Ishikawa (cell line): ENCODE measurements at regions not wholly inside any gene's neighbourhood (a gene's known extent, or its start where the extent isn't known, plus 50 kb on each side); places are given as distances from the start of the nearest gene placed in this dataset.

Experiments
- CEBPB ChIP-seq: IDR thresholded peaks from 2 replicates; pipeline ENCODE4 v1.6.1; 2012
- CREB1 ChIP-seq: IDR thresholded peaks from 2 replicates; pipeline ENCODE4 v1.6.1; 2012; ENCODE audit warnings: low read depth
- EGR1 ChIP-seq: IDR thresholded peaks from 2 replicates; pipeline ENCODE4 v1.6.1; 2012
- EP300 ChIP-seq: IDR thresholded peaks from 2 replicates; pipeline ENCODE4 v1.6.1; 2012; ENCODE audit warnings: borderline replicate concordance
- FOXM1 ChIP-seq: IDR thresholded peaks from 2 replicates; pipeline ENCODE4 v1.6.1; 2012; ENCODE audit warnings: low read depth, borderline replicate concordance
- MAX ChIP-seq: IDR thresholded peaks from 2 replicates; pipeline ENCODE4 v1.6.1; 2012
- NFIC ChIP-seq: IDR thresholded peaks from 2 replicates; pipeline ENCODE4 v1.6.1; 2012
- RAD21 ChIP-seq: IDR thresholded peaks from 2 replicates; pipeline ENCODE4 v1.6.1; 2012; ENCODE audit warnings: low read depth
- REST ChIP-seq: IDR thresholded peaks from 2 replicates; pipeline ENCODE4 v1.6.1; 2012; ENCODE audit warnings: low read depth, mild to moderate bottlenecking
- TAF1 ChIP-seq: IDR thresholded peaks from 2 replicates; pipeline ENCODE4 v1.6.1; 2012; ENCODE audit warnings: low read depth, mild to moderate bottlenecking
- TCF12 ChIP-seq: IDR thresholded peaks from 2 replicates; pipeline ENCODE4 v1.6.1; 2012; ENCODE audit warnings: low read depth
- TEAD4 ChIP-seq: IDR thresholded peaks from 2 replicates; pipeline ENCODE4 v1.6.1; 2012
- USF1 ChIP-seq: IDR thresholded peaks from 2 replicates; pipeline ENCODE4 v1.6.1; 2012
- YY1 ChIP-seq: IDR thresholded peaks from 2 replicates; pipeline ENCODE4 v1.6.1; 2012; ENCODE audit warnings: low read depth
- ZBTB7A ChIP-seq: IDR thresholded peaks from 2 replicates; pipeline ENCODE4 v1.6.1; 2012; ENCODE audit warnings: low read depth

GRCh38 chr21:15993951-15994350 lies 264.2 kb downstream of the USP25 start:
- TF ChIP-seq TEAD4 (no peak), TAF1 (no peak), TCF12 (no peak), YY1 (no peak), ZBTB7A (no peak), CREB1 (no peak), EGR1 (no peak), FOXM1 (no peak), NFIC (no peak), CEBPB (no peak), MAX (no peak), USF1 (no peak), EP300 (no peak), REST (no peak), RAD21 (no peak)

DNA sequence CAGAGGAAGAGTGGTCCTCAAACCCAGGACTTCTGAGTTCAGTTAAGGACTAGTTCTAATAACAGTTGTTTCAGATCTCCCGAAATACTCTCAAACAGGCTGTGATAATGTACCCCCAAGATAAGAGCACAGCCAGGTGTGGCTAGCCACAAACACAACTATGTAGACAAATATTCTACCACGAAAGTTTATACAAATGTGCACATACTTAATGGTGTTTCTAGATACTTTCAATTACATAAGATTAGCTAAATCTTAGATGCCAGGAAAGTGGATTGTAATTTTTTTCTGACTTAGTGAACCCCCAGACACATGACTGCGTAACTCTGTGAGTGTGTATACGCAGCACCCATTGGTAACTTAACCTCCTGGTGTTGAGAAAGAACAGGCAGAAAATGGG lies 270.0 kb downstream of the USP25 start:
- TF ChIP-seq TEAD4: no peak
- TF ChIP-seq CEBPB: no peak
- TF ChIP-seq TCF12: no peak
- no peak for TF ChIP-seq EGR1
- no peak for TF ChIP-seq NFIC
- no peak for TF ChIP-seq YY1
- TF ChIP-seq EP300: no peak
- TF ChIP-seq FOXM1: no peak
- TF ChIP-seq MAX: no peak
- no peak for TF ChIP-seq ZBTB7A
- no peak for TF ChIP-seq CREB1
- no peak for TF ChIP-seq USF1
- TF ChIP-seq REST: no peak
- no peak for TF ChIP-seq RAD21
- no peak for TF ChIP-seq TAF1

- TF ChIP-seq YY1 (no peak), RAD21 (peak; percentile 67), USF1 (no peak), REST (no peak), TEAD4 (no peak)
These were observed 273.2 kb downstream of the USP25 start for GRCh38 chr21:16002874-16003466.

DNA sequence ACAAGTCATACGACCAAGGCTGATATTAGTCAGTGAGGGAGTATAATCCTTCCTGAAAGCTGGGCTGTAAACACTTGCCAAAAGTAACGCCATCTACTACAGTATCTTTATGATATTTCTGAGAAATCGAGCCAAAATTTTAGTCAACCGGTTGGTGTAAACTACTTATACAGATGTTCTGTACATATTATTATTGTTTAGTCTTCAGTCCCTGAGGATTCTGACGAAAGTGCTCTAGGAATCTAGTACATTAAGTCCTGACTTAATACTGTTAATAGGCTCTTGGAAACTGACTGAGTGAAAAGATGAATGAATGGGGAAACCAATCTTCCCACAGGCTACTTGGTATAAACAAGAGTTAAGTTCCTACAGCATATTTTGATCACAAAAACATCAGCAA lies 274.3 kb downstream of the USP25 start:
- TF ChIP-seq NFIC (no peak), TCF12 (no peak), CEBPB (no peak), TEAD4 (no peak), EGR1 (no peak)

DNA sequence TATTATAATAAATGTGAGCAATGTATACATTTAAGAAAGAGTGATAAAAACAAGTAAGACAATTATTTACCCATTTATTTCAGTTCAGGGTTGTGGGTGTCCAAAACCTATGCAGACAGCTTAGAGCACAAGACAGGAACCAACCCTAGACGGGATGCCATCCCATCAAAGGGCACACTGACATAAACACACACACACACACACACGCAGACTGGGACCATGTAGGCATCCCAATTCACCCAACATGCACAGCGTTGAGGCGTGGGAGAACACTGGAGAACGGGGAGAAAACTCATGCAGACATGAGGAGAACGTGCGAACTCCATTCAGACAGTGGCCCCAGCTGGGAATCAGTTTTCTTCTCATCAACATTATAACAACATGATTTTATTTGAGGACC lies 274.7 kb downstream of the USP25 start:
- TF ChIP-seq FOXM1: no peak
- TF ChIP-seq TEAD4: no peak
- no peak for TF ChIP-seq ZBTB7A
- TF ChIP-seq MAX: no peak
- no peak for TF ChIP-seq RAD21
- no peak for TF ChIP-seq NFIC
- no peak for TF ChIP-seq EGR1
- TF ChIP-seq TAF1: no peak
- no peak for TF ChIP-seq USF1
- no peak for TF ChIP-seq REST
